ENCODE measurements at regions not wholly inside any gene's neighbourhood (a gene's known extent, or its start where the extent isn't known, plus 50 kb on each side); places are given as distances from the start of the nearest gene placed in this dataset.

DNA sequence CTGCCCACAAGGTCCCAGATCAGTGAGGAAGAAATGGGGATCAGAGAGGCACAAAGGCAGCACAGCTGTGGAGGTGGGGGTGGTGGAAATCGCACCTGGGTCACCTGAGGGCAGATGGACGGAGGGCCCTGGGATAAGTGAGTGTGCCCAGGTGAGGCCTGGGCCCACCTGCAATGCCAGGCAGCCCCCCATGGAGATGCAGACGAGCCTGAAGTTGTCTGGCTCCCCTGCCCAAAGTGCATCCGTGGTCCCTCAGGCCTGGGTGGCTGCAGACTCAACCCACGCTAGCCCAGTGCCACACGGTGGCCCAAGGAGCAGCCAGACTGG lies 84.9 kb downstream of the NCOR2 start:
- DNase-seq, result no peak
- Histone ChIP-seq H3K27ac (no peak overlapping the region), H3K27me3 (no peaks in the 10 kb centered on the region), H3K4me3 (no peak overlapping the region), H3K9me3 (no peaks in the 10 kb centered on the region), H3K4me1 (peaks cover 19% of the 10 kb centered on the region), H3K36me3 (peaks cover 44% of the 10 kb centered on the region)
- ATAC-seq, result no peak
- TF ChIP-seq, protein P1, sequence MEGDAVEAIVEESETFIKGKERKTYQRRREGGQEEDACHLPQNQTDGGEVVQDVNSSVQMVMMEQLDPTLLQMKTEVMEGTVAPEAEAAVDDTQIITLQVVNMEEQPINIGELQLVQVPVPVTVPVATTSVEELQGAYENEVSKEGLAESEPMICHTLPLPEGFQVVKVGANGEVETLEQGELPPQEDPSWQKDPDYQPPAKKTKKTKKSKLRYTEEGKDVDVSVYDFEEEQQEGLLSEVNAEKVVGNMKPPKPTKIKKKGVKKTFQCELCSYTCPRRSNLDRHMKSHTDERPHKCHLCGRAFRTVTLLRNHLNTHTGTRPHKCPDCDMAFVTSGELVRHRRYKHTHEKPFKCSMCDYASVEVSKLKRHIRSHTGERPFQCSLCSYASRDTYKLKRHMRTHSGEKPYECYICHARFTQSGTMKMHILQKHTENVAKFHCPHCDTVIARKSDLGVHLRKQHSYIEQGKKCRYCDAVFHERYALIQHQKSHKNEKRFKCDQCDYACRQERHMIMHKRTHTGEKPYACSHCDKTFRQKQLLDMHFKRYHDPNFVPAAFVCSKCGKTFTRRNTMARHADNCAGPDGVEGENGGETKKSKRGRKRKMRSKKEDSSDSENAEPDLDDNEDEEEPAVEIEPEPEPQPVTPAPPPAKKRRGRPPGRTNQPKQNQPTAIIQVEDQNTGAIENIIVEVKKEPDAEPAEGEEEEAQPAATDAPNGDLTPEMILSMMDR (IDR thresholded peaks at IDR 0.05), result no peak
- intact Hi-C loops (cut with DNase I), result no loop called here

DNA sequence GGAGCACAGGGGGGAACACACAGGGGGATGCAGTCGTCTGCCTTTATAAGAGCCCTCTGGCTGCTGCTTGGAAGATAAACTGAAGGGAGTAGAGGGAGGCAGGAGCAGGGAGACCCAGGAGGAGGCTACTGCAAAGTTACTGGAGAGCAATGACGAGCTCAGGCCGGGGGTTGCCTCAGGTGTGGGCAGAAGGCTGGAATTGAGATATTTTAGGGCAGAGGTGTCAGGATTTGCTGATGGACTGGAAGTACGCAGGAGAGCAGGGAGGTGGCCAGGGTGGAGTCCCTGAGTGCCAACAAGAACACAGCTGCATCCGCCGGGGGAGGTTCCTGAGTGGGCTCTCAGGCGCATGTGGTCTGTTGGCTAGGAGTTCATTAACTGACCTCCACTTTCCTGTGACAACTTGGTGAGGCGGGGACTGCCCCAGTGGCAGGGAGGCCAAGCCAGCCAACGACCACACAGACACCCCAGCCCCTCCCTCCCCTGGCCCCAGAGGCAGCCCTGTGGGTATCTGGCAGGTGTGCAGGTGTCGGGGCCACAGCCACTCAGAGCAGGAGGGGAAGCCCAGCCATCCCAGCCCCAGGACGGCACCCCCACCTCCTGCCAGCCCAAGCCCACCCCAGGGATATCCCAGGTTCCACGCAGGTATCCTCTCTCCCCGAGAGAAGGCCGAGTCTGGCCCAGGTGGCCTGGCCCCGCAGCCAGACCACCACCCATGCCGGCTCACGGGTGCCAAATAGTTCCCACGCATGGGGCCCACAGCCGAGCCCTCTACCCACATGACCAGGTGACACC lies 85.4 kb downstream of the NCOR2 start:
- H3K27ac ChIP-seq, result no peak overlapping the region
- intact Hi-C loops (cut with DNase I), result no loop called here
- no peaks in the 10 kb centered on the region for H3K27me3 ChIP-seq
- TF ChIP-seq, protein P1 (IDR thresholded peaks at IDR 0.05), result no peak
- ATAC-seq (no peak), DNase-seq (no peak)
- H3K9me3 ChIP-seq, result no peaks in the 10 kb centered on the region
- H3K4me3 ChIP-seq, result no peak overlapping the region
- H3K4me1 ChIP-seq, result peaks cover 15% of the 10 kb centered on the region
- peaks cover 45% of the 10 kb centered on the region for H3K36me3 ChIP-seq

DNA sequence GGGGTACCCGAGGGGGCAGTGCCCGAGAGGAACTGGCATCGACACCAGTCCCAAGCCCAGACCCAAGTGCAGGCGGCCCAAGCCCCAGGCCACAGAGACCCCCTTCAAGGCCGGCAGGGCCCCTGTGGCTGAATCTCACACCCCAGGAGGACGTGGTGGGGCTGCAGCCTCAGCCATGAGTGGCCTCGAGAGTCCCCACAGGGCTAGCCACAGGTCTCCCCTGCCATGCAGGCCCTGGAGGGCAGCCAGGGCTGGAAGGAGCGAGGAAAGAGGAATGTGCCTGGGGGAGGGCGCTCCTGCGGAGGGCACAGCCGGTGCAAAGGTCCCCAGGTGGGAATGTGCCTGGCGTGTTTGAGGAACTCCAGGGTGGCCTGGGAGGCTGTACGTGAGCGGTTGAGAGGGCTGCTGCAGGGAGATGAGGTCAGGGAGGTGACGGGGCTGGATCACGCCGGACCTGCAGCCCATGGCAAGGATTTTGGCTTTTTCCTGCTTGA lies 86.1 kb downstream of the NCOR2 start:
- peak; percentile 32 for ATAC-seq
- intact Hi-C loops (cut with DNase I), result no loop called here
- DNase-seq, result no peak
- no peaks in the 10 kb centered on the region for H3K27me3 ChIP-seq
- peaks cover 50% of the 10 kb centered on the region for H3K36me3 ChIP-seq
- no peak overlapping the region for H3K4me3 ChIP-seq
- H3K4me1 ChIP-seq, result peaks cover 15% of the 10 kb centered on the region
- no peak overlapping the region for H3K27ac ChIP-seq
- H3K9me3 ChIP-seq, result no peaks in the 10 kb centered on the region
- TF ChIP-seq, protein P1 (IDR thresholded peaks at IDR 0.05), result no peak

DNA sequence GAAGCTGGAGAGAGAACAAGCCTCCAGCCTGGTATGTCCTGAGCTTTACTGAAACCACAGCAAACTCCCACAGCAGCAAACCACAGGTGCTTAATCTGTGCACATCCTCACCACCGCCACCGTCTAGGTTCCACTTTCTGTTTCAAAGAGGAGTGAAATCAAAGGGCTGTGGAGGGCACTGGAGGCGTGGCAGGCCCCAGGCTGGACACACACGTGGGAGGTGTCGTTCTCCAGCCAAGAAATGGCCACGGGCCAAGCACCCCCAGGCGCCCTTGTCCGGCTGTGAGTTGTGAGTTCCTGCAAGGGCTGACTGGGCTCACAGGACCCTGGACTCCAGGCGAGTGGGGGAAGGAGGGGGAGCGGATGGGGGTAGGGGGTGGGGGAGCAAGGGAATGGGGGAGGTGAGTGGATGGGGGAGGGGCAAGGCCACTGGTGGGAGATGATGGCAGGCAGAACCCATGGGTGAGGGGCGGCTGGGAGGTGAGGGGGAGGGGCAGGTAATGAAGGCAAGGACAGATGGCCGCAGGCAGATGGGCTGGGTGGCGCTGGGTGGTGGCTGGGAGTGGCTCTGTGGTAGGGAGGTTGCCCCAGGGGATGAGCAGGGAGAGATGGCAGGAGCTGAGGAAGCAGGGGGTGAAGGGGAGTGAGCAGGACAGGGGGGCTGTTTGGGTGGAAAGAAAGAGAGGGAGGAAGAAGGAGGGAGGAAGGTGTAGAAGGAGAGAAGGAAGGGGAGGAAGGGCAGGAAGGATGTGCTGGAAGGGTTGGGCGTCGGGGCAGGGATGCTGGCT lies 86.7 kb downstream of the NCOR2 start:
- H3K9me3 ChIP-seq, result no peaks in the 10 kb centered on the region
- TF ChIP-seq, protein P1 (IDR thresholded peaks at IDR 0.05), result no peak
- no peak for DNase-seq
- peak; percentile 29 for ATAC-seq
- peak overlapping the region; percentile 47 for H3K27ac ChIP-seq
- intact Hi-C loops (cut with DNase I), result no loop called here
- H3K27me3 ChIP-seq, result no peaks in the 10 kb centered on the region
- peaks cover 56% of the 10 kb centered on the region for H3K36me3 ChIP-seq
- H3K4me1 ChIP-seq, result peaks cover 15% of the 10 kb centered on the region
- H3K4me3 ChIP-seq, result no peak overlapping the region

DNA sequence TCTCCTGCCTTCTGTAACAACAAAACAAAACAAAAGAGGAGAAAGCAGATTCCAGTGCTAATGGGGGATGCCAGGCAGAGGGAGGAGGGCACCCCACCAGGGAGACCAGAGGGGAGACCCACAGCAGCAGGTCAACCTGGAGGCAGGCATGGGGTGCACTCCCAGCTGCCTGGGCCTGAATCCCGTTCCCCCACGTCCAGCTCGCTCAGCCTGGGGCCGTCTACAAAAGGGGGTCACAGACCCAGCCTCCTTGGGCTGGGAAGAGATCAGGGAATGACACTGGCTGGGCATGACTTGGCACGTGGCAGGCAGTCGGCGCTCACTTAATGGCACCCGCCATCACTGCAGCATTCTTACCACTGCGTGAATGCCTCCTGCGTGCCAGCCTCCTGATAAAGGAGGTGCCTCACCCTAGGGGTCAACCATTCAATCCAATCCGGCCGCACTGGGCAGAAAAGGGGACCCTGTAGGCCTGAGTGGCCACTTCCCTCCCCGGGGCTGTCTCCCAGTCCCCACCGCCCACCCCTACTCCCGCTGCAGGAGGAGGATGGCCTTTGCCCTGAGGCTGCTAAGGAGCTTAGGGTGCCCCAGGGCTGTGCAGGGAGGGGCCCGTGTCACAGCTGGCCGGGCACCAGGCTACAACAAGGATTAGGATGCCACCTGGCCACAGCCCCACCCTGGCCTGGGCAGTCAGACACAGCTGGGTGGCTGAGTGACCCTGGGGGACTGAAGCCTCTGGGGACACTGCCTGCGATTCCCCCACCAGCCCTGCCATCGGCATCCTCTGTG lies 87.5 kb downstream of the NCOR2 start:
- Histone ChIP-seq H3K36me3 (peaks cover 50% of the 10 kb centered on the region), H3K9me3 (no peaks in the 10 kb centered on the region), H3K4me1 (peaks cover 15% of the 10 kb centered on the region), H3K27ac (peak overlapping the region; percentile 47), H3K4me3 (no peak overlapping the region), H3K27me3 (no peaks in the 10 kb centered on the region)
- TF ChIP-seq, protein P1 (IDR thresholded peaks at IDR 0.05), result no peak
- intact Hi-C loops (cut with DNase I), result no loop called here
- DNase-seq, result no peak
- no peak for ATAC-seq
